CD4-positive, alpha-beta T cell (primary cell): ENCODE measurements at regions not wholly inside any gene's neighbourhood (a gene's known extent, or its start where the extent isn't known, plus 50 kb on each side); places are given as distances from the start of the nearest gene placed in this dataset.

Experiments used
- ATAC-seq: fragments of 200-7000 bp; cut with Tn5 transposase; one replicate; pipeline ENCODE4 v1.10.0; 2022; ENCODE audit warnings: mild to moderate bottlenecking; ENCODE audit not compliant: poor library complexity
- CTCF ChIA-PET: fragments of 350-600 bp; sonication (Branson Sonifier 250); formaldehyde crosslinking; loops from one replicate; lab custom pipeline; 2021; ENCODE audit warnings: antibody characterized with exemption, inconsistent platforms; lab: Charles Lee
- POLR2A ChIA-PET: fragments of 350-600 bp; sonication (Branson Sonifier 250); formaldehyde crosslinking; loops from one replicate; lab custom pipeline; 2021; ENCODE audit warnings: antibody characterized with exemption, inconsistent platforms; lab: Charles Lee
- DNase-seq, 14 experiments: peaks; one replicate each; pipeline ENCODE4 v3.0.0-alpha.2; 2013 to 2020; ENCODE audit warnings: mixed read lengths in 2 of 14
- H3K27ac ChIP-seq, 2 donors: one replicate each; pipeline versions ENCODE4 v1.5.1 to v1.7.0; 2013; ENCODE audit warnings: low read length in 2 of 2, low read depth in 1 of 2, mild to moderate bottlenecking in 1 of 2
- H3K27me3 ChIP-seq, 2 experiments: 1 replicate in 1 of 2; 2 replicates in 1 of 2; pipeline versions ENCODE4 v1.6.1 to v1.7.0; 2013; ENCODE audit warnings: low read length in 2 of 2, control low read depth in 1 of 2, mild to moderate bottlenecking in 1 of 2, moderate library complexity in 1 of 2; ENCODE audit not compliant: insufficient read depth in 2 of 2, control insufficient read depth in 1 of 2
- H3K36me3 ChIP-seq: one replicate; pipeline ENCODE4 v1.6.1; 2013; ENCODE audit warnings: low read length, control low read depth; ENCODE audit not compliant: insufficient read depth
- H3K4me1 ChIP-seq: one replicate; pipeline ENCODE4 v1.6.1; 2013; ENCODE audit warnings: low read length, control low read depth; ENCODE audit not compliant: insufficient read depth
- H3K4me3 ChIP-seq: one replicate; pipeline ENCODE4 v1.5.1; 2013; ENCODE audit warnings: mild to moderate bottlenecking, low read length, moderate library complexity
- H3K9me3 ChIP-seq, 2 experiments: 1 replicate in 1 of 2; 2 replicates in 1 of 2; pipeline versions ENCODE4 v1.6.1 to v1.7.0; 2013; ENCODE audit warnings: low read length in 2 of 2, mild to moderate bottlenecking in 2 of 2, control low read depth in 1 of 2, moderate library complexity in 1 of 2; ENCODE audit not compliant: control insufficient read depth in 1 of 2, insufficient read depth in 1 of 2
- H3K27ac Mint-ChIP-seq: one replicate; pipeline ENCODE4 v1.8.0; 2020; ENCODE audit warnings: mixed read lengths
- H3K27me3 Mint-ChIP-seq: one replicate; pipeline ENCODE4 v1.8.0; 2021; ENCODE audit warnings: mixed read lengths
- H3K36me3 Mint-ChIP-seq: one replicate; pipeline ENCODE4 v1.8.0; 2021; ENCODE audit warnings: low read depth, mixed read lengths
- H3K4me1 Mint-ChIP-seq: one replicate; pipeline ENCODE4 v1.8.0; 2021; ENCODE audit warnings: low read depth, mixed read lengths
- H3K4me3 Mint-ChIP-seq: one replicate; pipeline ENCODE4 v1.8.0; 2020; ENCODE audit warnings: mild to moderate bottlenecking, mixed read lengths
- H3K9me3 Mint-ChIP-seq: one replicate; pipeline ENCODE4 v1.8.0; 2020; ENCODE audit warnings: mixed read lengths
- intact Hi-C, 2 experiments: fragments of 100-400 bp; cut with DNase I in 1 of 2; cut with micrococcal nuclease in 1 of 2; formaldehyde crosslinking; loops; one replicate each; pipeline versions ENCODE4 v1.15.1 to v1.9.0; 2023 to 2025; cut with DNase I, micrococcal nuclease
- TF ChIP-seq, protein P1 (sequence below): fragments of 200-600 bp; IDR thresholded peaks from one replicate; pipeline ENCODE4 v1.8.0; 2022; ENCODE audit warnings: antibody characterized with exemption, mild to moderate bottlenecking

DNA sequence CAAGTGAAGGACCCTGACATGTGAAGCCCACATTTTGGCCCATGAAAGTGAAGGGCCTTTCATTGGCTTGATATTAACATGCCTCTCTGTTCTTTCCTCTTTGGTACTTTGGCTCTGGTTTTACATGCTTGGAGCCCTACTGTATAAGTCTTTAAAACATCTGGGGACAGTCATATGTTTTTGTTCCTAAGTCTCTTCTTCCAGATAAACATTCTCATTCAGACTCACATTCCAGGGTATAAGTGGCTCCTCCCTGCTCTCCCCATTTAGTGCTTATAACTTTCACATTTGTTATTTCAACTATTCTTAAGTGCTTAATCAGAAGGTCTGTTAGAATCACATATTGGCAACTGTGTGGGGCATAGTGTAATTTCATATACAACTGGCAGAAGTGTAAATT, 1932.2 kb upstream of the CELF4 start:
- intact Hi-C loops = no loop called here
- H3K4me3 ChIP-seq = no peak overlapping the region
- no peaks in the 10 kb centered on the region for H3K4me1 ChIP-seq
- no peak for ATAC-seq
- H3K36me3 ChIP-seq = no peaks in the 10 kb centered on the region
- TF ChIP-seq, protein P1, sequence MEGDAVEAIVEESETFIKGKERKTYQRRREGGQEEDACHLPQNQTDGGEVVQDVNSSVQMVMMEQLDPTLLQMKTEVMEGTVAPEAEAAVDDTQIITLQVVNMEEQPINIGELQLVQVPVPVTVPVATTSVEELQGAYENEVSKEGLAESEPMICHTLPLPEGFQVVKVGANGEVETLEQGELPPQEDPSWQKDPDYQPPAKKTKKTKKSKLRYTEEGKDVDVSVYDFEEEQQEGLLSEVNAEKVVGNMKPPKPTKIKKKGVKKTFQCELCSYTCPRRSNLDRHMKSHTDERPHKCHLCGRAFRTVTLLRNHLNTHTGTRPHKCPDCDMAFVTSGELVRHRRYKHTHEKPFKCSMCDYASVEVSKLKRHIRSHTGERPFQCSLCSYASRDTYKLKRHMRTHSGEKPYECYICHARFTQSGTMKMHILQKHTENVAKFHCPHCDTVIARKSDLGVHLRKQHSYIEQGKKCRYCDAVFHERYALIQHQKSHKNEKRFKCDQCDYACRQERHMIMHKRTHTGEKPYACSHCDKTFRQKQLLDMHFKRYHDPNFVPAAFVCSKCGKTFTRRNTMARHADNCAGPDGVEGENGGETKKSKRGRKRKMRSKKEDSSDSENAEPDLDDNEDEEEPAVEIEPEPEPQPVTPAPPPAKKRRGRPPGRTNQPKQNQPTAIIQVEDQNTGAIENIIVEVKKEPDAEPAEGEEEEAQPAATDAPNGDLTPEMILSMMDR = no peak
- no peak for DNase-seq
- Mint-ChIP-seq H3K27me3 (no peaks in the 10 kb centered on the region), H3K4me3 (no peak overlapping the region), H3K36me3 (no peaks in the 10 kb centered on the region), H3K4me1 (no peaks in the 10 kb centered on the region), H3K27ac (no peak overlapping the region), H3K9me3 (peaks cover 9% of the 10 kb centered on the region)
- H3K27me3 ChIP-seq = no peaks in the 10 kb centered on the region
- no peaks in the 10 kb centered on the region for H3K9me3 ChIP-seq
- CTCF ChIA-PET = no interaction called here
- no peak overlapping the region for H3K27ac ChIP-seq
- POLR2A ChIA-PET = no interaction called here

DNA sequence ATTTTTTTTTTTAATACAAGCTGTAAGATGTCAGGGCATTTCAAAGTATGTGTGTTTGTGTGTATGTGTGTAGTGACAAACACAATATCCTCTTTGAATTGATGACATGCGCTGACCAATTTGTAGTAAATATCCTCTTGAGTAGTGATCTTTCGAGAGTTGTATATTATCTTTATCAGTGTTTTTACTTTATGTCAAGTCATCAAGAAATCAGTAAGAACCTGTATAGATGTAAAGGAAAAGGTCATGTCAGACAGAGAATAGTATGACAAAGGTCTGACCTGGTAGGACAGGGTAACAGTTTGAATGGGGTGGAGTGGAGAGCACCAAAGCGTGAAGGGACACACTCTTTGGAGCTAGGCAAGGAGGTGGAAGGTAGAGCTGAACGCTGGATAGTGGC, 1931.4 kb upstream of the CELF4 start:
- H3K4me3 Mint-ChIP-seq = no peak overlapping the region
- H3K9me3 Mint-ChIP-seq = peaks cover 9% of the 10 kb centered on the region
- no peaks in the 10 kb centered on the region for H3K36me3 Mint-ChIP-seq
- Histone ChIP-seq H3K9me3 (peaks cover 0 to under 1% of the 10 kb centered on the region in 2 experiments), H3K36me3 (no peaks in the 10 kb centered on the region), H3K4me3 (no peak overlapping the region), H3K27me3 (no peaks in the 10 kb centered on the region), H3K27ac (no peak overlapping the region), H3K4me1 (no peaks in the 10 kb centered on the region)
- H3K4me1 Mint-ChIP-seq = no peaks in the 10 kb centered on the region
- H3K27ac Mint-ChIP-seq = no peak overlapping the region
- ATAC-seq (no peak), DNase-seq (no peak)
- intact Hi-C loops = no loop called here
- H3K27me3 Mint-ChIP-seq = no peaks in the 10 kb centered on the region
- TF ChIP-seq, protein P1 = no peak
- ChIA-PET POLR2A (no interaction called here), CTCF (no interaction called here)

DNA sequence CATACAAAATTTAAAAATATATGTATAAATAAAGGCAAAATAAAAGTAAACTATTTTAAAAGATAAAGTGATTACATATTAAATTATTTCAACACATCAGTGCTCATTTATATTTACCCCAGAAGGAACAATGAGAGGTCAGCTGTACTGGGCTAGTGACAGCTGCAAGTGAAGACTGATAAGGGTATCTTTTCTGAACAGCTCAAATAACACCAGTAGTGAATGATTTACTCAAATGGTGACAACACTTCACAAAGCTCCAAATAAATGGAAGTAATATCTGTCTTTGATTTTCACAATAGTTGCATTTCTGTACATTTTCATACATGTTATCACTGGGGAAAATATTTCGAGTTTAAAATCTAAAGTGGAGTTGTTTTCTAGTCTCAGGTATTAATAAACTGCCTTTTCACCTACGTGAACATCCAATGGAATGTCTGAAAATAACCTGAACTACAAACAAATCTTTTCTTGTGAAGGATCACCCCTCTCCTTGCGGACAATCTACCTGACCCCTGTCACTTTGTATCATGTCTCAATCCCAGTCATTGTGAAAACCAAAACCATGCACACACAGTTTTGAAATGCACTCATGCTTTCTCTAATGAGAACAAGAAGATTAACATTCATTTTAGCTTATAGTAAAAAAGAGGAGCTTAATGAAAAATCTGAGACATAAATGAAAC, 1928.8 kb upstream of the CELF4 start:
- ATAC-seq = no peak
- Mint-ChIP-seq H3K4me3 (no peak overlapping the region), H3K27ac (no peak overlapping the region), H3K4me1 (no peaks in the 10 kb centered on the region), H3K27me3 (no peaks in the 10 kb centered on the region), H3K9me3 (peaks cover 12% of the 10 kb centered on the region), H3K36me3 (no peaks in the 10 kb centered on the region)
- ChIA-PET POLR2A (no interaction called here), CTCF (no interaction called here)
- TF ChIP-seq, protein P1 = no peak
- no peaks in the 10 kb centered on the region for H3K36me3 ChIP-seq
- H3K4me1 ChIP-seq = no peaks in the 10 kb centered on the region
- intact Hi-C loops = no loop called here
- no peak overlapping the region for H3K4me3 ChIP-seq
- DNase-seq = no peak
- no peak overlapping the region for H3K27ac ChIP-seq
- H3K9me3 ChIP-seq = peaks cover 0 to 5% of the 10 kb centered on the region in 2 experiments
- H3K27me3 ChIP-seq = no peaks in the 10 kb centered on the region
